Body of pancreas (tissue), 4 donors: ENCODE measurements at regions not wholly inside any gene's neighbourhood (a gene's known extent, or its start where the extent isn't known, plus 50 kb on each side); places are given as distances from the start of the nearest gene placed in this dataset.

Experiments used
- CTCF ChIP-seq, 7 experiments: fragments of 450-650 bp in 4 of 7; fragments of 200-600 bp in 3 of 7; sonication (generic) in 3 of 7; IDR thresholded peaks; one replicate each; pipeline ENCODE4 v1.5.1; 2016 to 2019; ENCODE audit warnings: antibody characterized with exemption in 7 of 7
- POLR2A ChIP-seq, 3 donors: fragments of 450-650 bp; IDR thresholded peaks; one replicate each; pipeline ENCODE4 v1.6.1; 2016; ENCODE audit warnings: antibody characterized with exemption in 3 of 3, mild to moderate bottlenecking in 2 of 3

- TF ChIP-seq POLR2A (IDR thresholded peaks at IDR 0.05) (no peak), CTCF (IDR thresholded peaks at IDR 0.05) (no peak)
These were observed 661.4 kb upstream of the HS3ST5 start for GRCh38 chr6:115004204-115004603.
